ENCODE measurements at regions not wholly inside any gene's neighbourhood (a gene's known extent, or its start where the extent isn't known, plus 50 kb on each side); places are given as distances from the start of the nearest gene placed in this dataset.

GRCh38 chr9:115989831-115990230 is 163.8 kb upstream of the PAPPA start:
- peaks cover 0 to 32% (median 2%) of the 10 kb centered on the region in 9 donors for H3K9me3 Mint-ChIP-seq
- no peak overlapping the region for H3K4me3 Mint-ChIP-seq
- H3K27ac Mint-ChIP-seq = no peak overlapping the region
- POLR2A ChIA-PET = no interaction called here
- ATAC-seq (no peak), DNase-seq (no peak)
- no peaks in the 10 kb centered on the region for H3K36me3 Mint-ChIP-seq
- H3K27me3 Mint-ChIP-seq = peaks cover 0 to 7% (median 0%) of the 10 kb centered on the region in 5 donors
- no peaks in the 10 kb centered on the region for H3K4me1 Mint-ChIP-seq

GRCh38 chr9:115992834-115993233 is 160.8 kb upstream of the PAPPA start:
- Mint-ChIP-seq H3K4me3 (no peak overlapping the region), H3K4me1 (no peaks in the 10 kb centered on the region)

GRCh38 chr9:115997923-115998322 is 155.7 kb upstream of the PAPPA start:
- H3K36me3 Mint-ChIP-seq = no peaks in the 10 kb centered on the region
- H3K4me1 Mint-ChIP-seq = no peaks in the 10 kb centered on the region
- no peak overlapping the region for H3K27ac Mint-ChIP-seq
- no peak overlapping the region for H3K4me3 Mint-ChIP-seq
- POLR2A ChIA-PET = no interaction called here
- H3K9me3 Mint-ChIP-seq = peaks cover 0 to 9% (median 0%) of the 10 kb centered on the region in 9 donors
- DNase-seq = no peak
- peaks cover 0 to 4% (median 0%) of the 10 kb centered on the region in 5 donors for H3K27me3 Mint-ChIP-seq
- no peak for ATAC-seq

More at GRCh38 chr9:115992834-115993233, 160.8 kb upstream of the PAPPA start:
- Mint-ChIP-seq H3K36me3 (no peaks in the 10 kb centered on the region), H3K27ac (no peak overlapping the region), H3K9me3 (peaks cover 0 to 14% (median 1%) of the 10 kb centered on the region in 9 donors), H3K27me3 (peaks cover 0 to 4% (median 0%) of the 10 kb centered on the region in 5 donors)
- ATAC-seq (no peak), DNase-seq (no peak)
- POLR2A ChIA-PET = no interaction called here

GRCh38 chr9:115998666-115999065 is 154.9 kb upstream of the PAPPA start:
- peaks cover 0 to 4% (median 0%) of the 10 kb centered on the region in 5 donors for H3K27me3 Mint-ChIP-seq
- H3K4me3 Mint-ChIP-seq = no peak overlapping the region
- H3K4me1 Mint-ChIP-seq = no peaks in the 10 kb centered on the region
- peaks cover 0 to 9% (median 0%) of the 10 kb centered on the region in 9 donors for H3K9me3 Mint-ChIP-seq
- H3K27ac Mint-ChIP-seq = no peak overlapping the region
- no peaks in the 10 kb centered on the region for H3K36me3 Mint-ChIP-seq
- ATAC-seq (no peak), DNase-seq (no peak)
- POLR2A ChIA-PET = no interaction called here

- no peak overlapping the region for H3K4me3 Mint-ChIP-seq
- peaks cover 0 to 4% (median 0%) of the 10 kb centered on the region in 5 donors for H3K27me3 Mint-ChIP-seq
- ATAC-seq (no peak), DNase-seq (no peak)
- no peak overlapping the region for H3K27ac Mint-ChIP-seq
- POLR2A ChIA-PET = no interaction called here
- H3K9me3 Mint-ChIP-seq = peaks cover 0 to 6% (median 0%) of the 10 kb centered on the region in 9 donors
- no peaks in the 10 kb centered on the region for H3K4me1 Mint-ChIP-seq
- no peaks in the 10 kb centered on the region for H3K36me3 Mint-ChIP-seq
Measured at GRCh38 chr9:115999498-115999897, 154.1 kb upstream of the PAPPA start.

- H3K4me1 Mint-ChIP-seq = no peaks in the 10 kb centered on the region
- POLR2A ChIA-PET = no interaction called here
Measured at GRCh38 chr9:116000748-116001329, 152.8 kb upstream of the PAPPA start.

GRCh38 chr9:116002181-116002580 is 151.4 kb upstream of the PAPPA start:
- no peaks in the 10 kb centered on the region for H3K36me3 Mint-ChIP-seq
- H3K4me3 Mint-ChIP-seq = no peak overlapping the region
- H3K27ac Mint-ChIP-seq = no peak overlapping the region
- ATAC-seq (no peak), DNase-seq (no peak)
- POLR2A ChIA-PET = no interaction called here
- no peaks in the 10 kb centered on the region for H3K4me1 Mint-ChIP-seq
- H3K27me3 Mint-ChIP-seq = peaks cover 0 to 4% (median 0%) of the 10 kb centered on the region in 5 donors
- peaks cover 0 to 6% (median 0%) of the 10 kb centered on the region in 9 donors for H3K9me3 Mint-ChIP-seq

More at GRCh38 chr9:116000748-116001329, 152.8 kb upstream of the PAPPA start:
- ATAC-seq (no peak), DNase-seq (no peak)
- Mint-ChIP-seq H3K27me3 (peaks cover 0 to 4% (median 0%) of the 10 kb centered on the region in 5 donors), H3K4me3 (no peak overlapping the region), H3K9me3 (peaks cover 0 to 6% (median 0%) of the 10 kb centered on the region in 9 donors), H3K36me3 (no peaks in the 10 kb centered on the region), H3K27ac (no peak overlapping the region)

GRCh38 chr9:116002624-116003023 is 151.0 kb upstream of the PAPPA start:
- POLR2A ChIA-PET = no interaction called here
- peaks cover 0 to 4% (median 0%) of the 10 kb centered on the region in 5 donors for H3K27me3 Mint-ChIP-seq
- ATAC-seq = no peak
- peaks cover 0 to 6% (median 0%) of the 10 kb centered on the region in 9 donors for H3K9me3 Mint-ChIP-seq
- no peak overlapping the region for H3K4me3 Mint-ChIP-seq
- no peaks in the 10 kb centered on the region for H3K4me1 Mint-ChIP-seq
- H3K27ac Mint-ChIP-seq = no peak overlapping the region
- no peaks in the 10 kb centered on the region for H3K36me3 Mint-ChIP-seq
- DNase-seq = no peak

- Mint-ChIP-seq H3K27ac (no peak overlapping the region), H3K27me3 (peaks cover 0 to 4% (median 0%) of the 10 kb centered on the region in 5 donors), H3K4me3 (no peak overlapping the region), H3K36me3 (no peaks in the 10 kb centered on the region), H3K4me1 (no peaks in the 10 kb centered on the region), H3K9me3 (peaks cover 0 to 6% (median 0%) of the 10 kb centered on the region in 9 donors)
- POLR2A ChIA-PET = no interaction called here
- DNase-seq (no peak), ATAC-seq (no peak)
Measured at GRCh38 chr9:116003397-116003796, 150.2 kb upstream of the PAPPA start.

GRCh38 chr9:116005205-116005604 is 148.4 kb upstream of the PAPPA start:
- no peaks in the 10 kb centered on the region for H3K36me3 Mint-ChIP-seq
- ATAC-seq = no peak
- no peak for DNase-seq
- POLR2A ChIA-PET = no interaction called here
- peak overlapping the region in 1 of 10 donors; percentile 57 for H3K27ac Mint-ChIP-seq
- H3K9me3 Mint-ChIP-seq = peaks cover 0 to 13% (median 4%) of the 10 kb centered on the region in 9 donors
- H3K27me3 Mint-ChIP-seq = no peaks in the 10 kb centered on the region
- no peaks in the 10 kb centered on the region for H3K4me1 Mint-ChIP-seq
- H3K4me3 Mint-ChIP-seq = no peak overlapping the region

GRCh38 chr9:116007824-116008223 is 145.8 kb upstream of the PAPPA start:
- no peaks in the 10 kb centered on the region for H3K36me3 Mint-ChIP-seq
- POLR2A ChIA-PET = no interaction called here
- no peak overlapping the region for H3K27ac Mint-ChIP-seq
- no peaks in the 10 kb centered on the region for H3K4me1 Mint-ChIP-seq
- ATAC-seq (no peak), DNase-seq (no peak)
- H3K4me3 Mint-ChIP-seq = no peak overlapping the region
- H3K9me3 Mint-ChIP-seq = peaks cover 0 to 35% (median 7%) of the 10 kb centered on the region in 9 donors
- no peaks in the 10 kb centered on the region for H3K27me3 Mint-ChIP-seq

- H3K27ac Mint-ChIP-seq = no peak overlapping the region
- H3K9me3 Mint-ChIP-seq = peaks cover 0 to 35% (median 7%) of the 10 kb centered on the region in 9 donors
- no peak for DNase-seq
- H3K27me3 Mint-ChIP-seq = no peaks in the 10 kb centered on the region
- no peak overlapping the region for H3K4me3 Mint-ChIP-seq
- H3K4me1 Mint-ChIP-seq = no peaks in the 10 kb centered on the region
- POLR2A ChIA-PET = no interaction called here
- no peaks in the 10 kb centered on the region for H3K36me3 Mint-ChIP-seq
- ATAC-seq = no peak
Measured at GRCh38 chr9:116008278-116008677, 145.3 kb upstream of the PAPPA start.

- peaks cover 0 to 35% (median 8%) of the 10 kb centered on the region in 9 donors for H3K9me3 Mint-ChIP-seq
- no peaks in the 10 kb centered on the region for H3K36me3 Mint-ChIP-seq
- no peak overlapping the region for H3K4me3 Mint-ChIP-seq
- no peaks in the 10 kb centered on the region for H3K27me3 Mint-ChIP-seq
- no peak for DNase-seq
- H3K4me1 Mint-ChIP-seq = no peaks in the 10 kb centered on the region
- ATAC-seq = no peak
- POLR2A ChIA-PET = no interaction called here
- no peak overlapping the region for H3K27ac Mint-ChIP-seq
Measured at GRCh38 chr9:116009420-116009819, 144.2 kb upstream of the PAPPA start.

GRCh38 chr9:116015855-116016254 is 137.7 kb upstream of the PAPPA start:
- no peak for ATAC-seq
- H3K4me3 Mint-ChIP-seq = no peak overlapping the region
- no peak for DNase-seq
- H3K27me3 Mint-ChIP-seq = peaks cover 0 to 2% (median 0%) of the 10 kb centered on the region in 5 donors
- H3K27ac Mint-ChIP-seq = no peak overlapping the region
- POLR2A ChIA-PET = no interaction called here
- H3K4me1 Mint-ChIP-seq = no peaks in the 10 kb centered on the region
- H3K36me3 Mint-ChIP-seq = peaks cover 0 to 4% (median 0%) of the 10 kb centered on the region in 3 donors
- peaks cover 2 to 41% (median 8%) of the 10 kb centered on the region in 9 donors for H3K9me3 Mint-ChIP-seq
